Hepatic stellate cell (primary cell): ENCODE measurements at regions not wholly inside any gene's neighbourhood (a gene's known extent, or its start where the extent isn't known, plus 50 kb on each side); places are given as distances from the start of the nearest gene placed in this dataset.

Experiments used
- DNase-seq: peaks from one replicate; pipeline ENCODE4 v3.0.0; 2011; ENCODE audit warnings: low spot score

GRCh38 chr12:91355150-91356006 is 172.8 kb upstream of the DCN start:
- DNase-seq, result peak; percentile 38

GRCh38 chr12:91353266-91353665 is 170.6 kb upstream of the DCN start:
- no peak for DNase-seq

- no peak for DNase-seq
These were observed 166.9 kb upstream of the DCN start for GRCh38 chr12:91349476-91349875.

- DNase-seq, result no peak
These were observed 165.0 kb upstream of the DCN start for GRCh38 chr12:91347481-91348214.

- no peak for DNase-seq
These were observed 164.2 kb upstream of the DCN start for GRCh38 chr12:91346827-91347226.

GRCh38 chr12:91344408-91344807 is 161.8 kb upstream of the DCN start:
- DNase-seq, result no peak

- DNase-seq, result no peak
These were observed 160.4 kb upstream of the DCN start for GRCh38 chr12:91343010-91343409.

- DNase-seq, result no peak
These were observed 156.5 kb upstream of the DCN start for GRCh38 chr12:91339106-91339505.

- no peak for DNase-seq
These were observed 153.1 kb upstream of the DCN start for GRCh38 chr12:91335699-91336098.

GRCh38 chr12:91333966-91334365 is 151.3 kb upstream of the DCN start:
- DNase-seq, result no peak

- DNase-seq, result no peak
These were observed 149.7 kb upstream of the DCN start for GRCh38 chr12:91332302-91332701.

GRCh38 chr12:91331371-91331770 is 148.8 kb upstream of the DCN start:
- no peak for DNase-seq

- no peak for DNase-seq
These were observed 145.8 kb upstream of the DCN start for GRCh38 chr12:91328451-91328850.

- no peak for DNase-seq
These were observed 145.3 kb upstream of the DCN start for GRCh38 chr12:91327889-91328288.

GRCh38 chr12:91327131-91327530 is 144.5 kb upstream of the DCN start:
- DNase-seq, result no peak

- peak; percentile 5 for DNase-seq
These were observed 143.7 kb upstream of the DCN start for GRCh38 chr12:91326058-91327027.

GRCh38 chr12:91320999-91321398 is 138.4 kb upstream of the DCN start:
- DNase-seq, result no peak

GRCh38 chr12:91319071-91319760 is 136.6 kb upstream of the DCN start:
- DNase-seq, result no peak

- no peak for DNase-seq
These were observed 134.7 kb upstream of the DCN start for GRCh38 chr12:91317306-91317705.

- no peak for DNase-seq
These were observed 134.3 kb upstream of the DCN start for GRCh38 chr12:91316907-91317269.

GRCh38 chr12:91316161-91316906 is 133.7 kb upstream of the DCN start:
- DNase-seq, result no peak
